Activated naive CD8-positive, alpha-beta T cell treated with anti-CD3 and anti-CD28 coated beads, Interleukin-2, amount 50 U/mL, for 24 hours (primary cell): ENCODE measurements at regions not wholly inside any gene's neighbourhood (a gene's known extent, or its start where the extent isn't known, plus 50 kb on each side); places are given as distances from the start of the nearest gene placed in this dataset.
"Not testable (repeated sequence)": the region's sequence is repeated elsewhere in the genome, so short reads cannot be mapped to it uniquely, and the experiment has no call there.

Source experiments
- ATAC-seq: fragments of 150-1000 bp; cut with Tn5 transposase; one replicate; pipeline ENCODE4 v1.10.0; 2021
- DNase-seq: peaks from one replicate; pipeline ENCODE4 v3.0.0; 2021
- H3K27ac Mint-ChIP-seq: one replicate; pipeline ENCODE4 v1.8.0; 2021; ENCODE audit warnings: mild to moderate bottlenecking, mixed read lengths
- H3K27me3 Mint-ChIP-seq: one replicate; pipeline ENCODE4 v1.8.0; 2021; ENCODE audit warnings: mixed read lengths
- H3K36me3 Mint-ChIP-seq: one replicate; pipeline ENCODE4 v1.8.0; 2021; ENCODE audit warnings: low read depth, mixed read lengths
- H3K4me1 Mint-ChIP-seq: one replicate; pipeline ENCODE4 v1.8.0; 2021; ENCODE audit warnings: mixed read lengths
- H3K4me3 Mint-ChIP-seq: one replicate; pipeline ENCODE4 v1.8.0; 2021; ENCODE audit warnings: mild to moderate bottlenecking, moderate library complexity, mixed read lengths
- H3K9me3 Mint-ChIP-seq: one replicate; pipeline ENCODE4 v1.8.0; 2021; ENCODE audit warnings: mixed read lengths

DNA sequence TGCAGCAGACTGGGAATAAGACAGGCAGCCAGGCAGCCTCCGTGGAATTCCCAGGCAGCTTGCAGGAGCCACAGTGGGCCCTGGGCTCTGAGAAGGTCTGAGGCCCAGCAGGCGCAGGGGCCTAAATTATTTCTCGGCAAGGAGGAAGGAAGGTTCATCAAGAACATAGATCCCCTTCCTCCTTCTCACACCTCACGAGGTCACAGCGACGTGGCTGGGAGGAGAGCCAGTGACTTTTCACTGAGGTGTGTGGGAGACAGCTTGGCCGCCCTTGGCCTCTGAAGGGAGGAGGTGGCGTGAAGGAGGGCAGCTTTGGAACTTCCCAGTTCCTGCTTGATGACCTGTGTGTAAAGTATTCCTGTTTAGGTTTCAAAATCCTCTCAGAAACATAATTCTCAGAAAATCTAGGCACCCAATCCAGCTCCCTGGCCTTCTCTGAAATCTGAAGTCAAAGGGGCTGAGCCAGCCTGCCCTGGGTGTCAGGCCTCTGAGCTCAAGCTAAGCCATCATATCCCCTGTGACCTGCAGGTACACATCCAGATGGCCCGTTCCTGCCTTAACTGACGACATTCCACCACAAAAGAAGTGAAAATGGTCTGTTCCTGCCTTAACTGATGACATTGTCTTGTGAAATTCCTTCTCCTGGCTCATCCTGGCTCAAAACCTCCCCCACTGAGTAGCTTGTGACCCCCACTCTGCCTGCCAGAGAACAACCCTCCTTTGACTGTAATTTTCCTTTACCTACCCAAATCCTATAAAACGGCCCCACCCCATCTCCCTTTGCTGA is 161.0 kb downstream of the ADRA2C start:
- H3K27me3 Mint-ChIP-seq, result peaks cover 22% of the 10 kb centered on the region
- not testable (repeated sequence) for H3K4me1 Mint-ChIP-seq, ATAC-seq, H3K36me3 Mint-ChIP-seq, H3K4me3 Mint-ChIP-seq, DNase-seq, H3K27ac Mint-ChIP-seq, H3K9me3 Mint-ChIP-seq

GRCh38 chr4:3929431-3929830 is 163.2 kb downstream of the ADRA2C start:
- not testable (repeated sequence) for ATAC-seq, H3K27ac Mint-ChIP-seq, H3K4me3 Mint-ChIP-seq, DNase-seq, H3K36me3 Mint-ChIP-seq, H3K4me1 Mint-ChIP-seq, H3K9me3 Mint-ChIP-seq
- H3K27me3 Mint-ChIP-seq, result peaks cover 22% of the 10 kb centered on the region

GRCh38 chr4:3932734-3933133 is 166.5 kb downstream of the ADRA2C start:
- not testable (repeated sequence) for ATAC-seq, H3K9me3 Mint-ChIP-seq, H3K27ac Mint-ChIP-seq, H3K4me3 Mint-ChIP-seq, DNase-seq, H3K36me3 Mint-ChIP-seq, H3K4me1 Mint-ChIP-seq
- peaks cover 17% of the 10 kb centered on the region for H3K27me3 Mint-ChIP-seq

DNA sequence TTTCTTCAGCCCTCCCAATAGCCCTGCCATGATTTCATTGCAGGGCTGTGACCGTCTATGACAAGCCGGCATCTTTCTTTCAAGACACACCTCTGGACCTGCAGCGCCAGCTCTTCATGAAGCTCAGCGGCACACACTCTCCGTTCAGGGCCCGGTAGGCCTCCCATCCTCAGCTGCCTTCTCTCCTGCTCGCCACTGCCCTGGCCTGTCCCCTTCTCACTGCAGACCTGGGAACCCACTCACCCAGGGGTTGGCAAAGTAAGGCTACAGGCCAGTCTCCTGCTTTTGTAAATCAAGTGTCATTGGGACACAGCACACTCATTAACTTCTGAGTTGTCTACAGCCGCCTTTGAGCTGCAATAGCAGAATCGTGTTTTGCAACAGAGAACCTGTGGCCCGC is 169.2 kb downstream of the ADRA2C start:
- DNase-seq, H3K27ac Mint-ChIP-seq, H3K27me3 Mint-ChIP-seq, H3K4me3 Mint-ChIP-seq, H3K36me3 Mint-ChIP-seq, ATAC-seq, H3K4me1 Mint-ChIP-seq, H3K9me3 Mint-ChIP-seq: not testable (repeated sequence)

GRCh38 chr4:3936184-3936583 is 170.0 kb downstream of the ADRA2C start:
- H3K27ac Mint-ChIP-seq, result no peak overlapping the region
- H3K9me3 Mint-ChIP-seq, result no peaks in the 10 kb centered on the region
- DNase-seq (no peak), ATAC-seq (no peak)
- no peaks in the 10 kb centered on the region for H3K4me1 Mint-ChIP-seq
- H3K27me3 Mint-ChIP-seq, result peaks cover 2% of the 10 kb centered on the region
- H3K36me3 Mint-ChIP-seq, result no peaks in the 10 kb centered on the region
- H3K4me3 Mint-ChIP-seq, result no peak overlapping the region

GRCh38 chr4:3937849-3938562 is 171.8 kb downstream of the ADRA2C start:
- ATAC-seq, H3K4me1 Mint-ChIP-seq, DNase-seq, H3K27me3 Mint-ChIP-seq, H3K9me3 Mint-ChIP-seq, H3K36me3 Mint-ChIP-seq, H3K27ac Mint-ChIP-seq, H3K4me3 Mint-ChIP-seq: not testable (repeated sequence)

DNA sequence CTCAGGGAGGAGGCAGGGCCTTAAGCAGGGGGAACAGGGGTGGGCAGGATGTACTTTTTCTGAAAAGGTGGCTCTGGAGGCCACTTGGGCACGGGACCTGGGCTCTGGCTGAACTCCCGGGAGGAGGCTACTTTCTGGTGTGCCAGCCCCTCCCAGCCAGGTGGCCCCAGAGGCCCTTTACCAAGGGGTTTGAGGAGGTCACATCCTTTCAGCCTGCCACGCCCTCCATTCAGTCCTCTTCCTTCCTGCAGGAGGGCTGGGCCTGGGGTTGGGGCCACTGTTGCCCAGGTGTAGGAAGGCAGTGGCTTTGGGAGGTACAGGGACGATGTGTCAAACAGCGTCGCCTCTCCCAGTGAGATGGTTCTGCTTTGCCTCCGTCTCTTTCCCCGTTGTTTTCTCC is 172.5 kb downstream of the ADRA2C start:
- H3K4me3 Mint-ChIP-seq, H3K9me3 Mint-ChIP-seq, H3K36me3 Mint-ChIP-seq, ATAC-seq, DNase-seq, H3K27ac Mint-ChIP-seq, H3K27me3 Mint-ChIP-seq, H3K4me1 Mint-ChIP-seq: not testable (repeated sequence)

- DNase-seq, H3K36me3 Mint-ChIP-seq, H3K9me3 Mint-ChIP-seq, ATAC-seq, H3K4me1 Mint-ChIP-seq, H3K27ac Mint-ChIP-seq, H3K4me3 Mint-ChIP-seq, H3K27me3 Mint-ChIP-seq: not testable (repeated sequence)
These were observed 173.9 kb downstream of the ADRA2C start for GRCh38 chr4:3939954-3940591.

DNA sequence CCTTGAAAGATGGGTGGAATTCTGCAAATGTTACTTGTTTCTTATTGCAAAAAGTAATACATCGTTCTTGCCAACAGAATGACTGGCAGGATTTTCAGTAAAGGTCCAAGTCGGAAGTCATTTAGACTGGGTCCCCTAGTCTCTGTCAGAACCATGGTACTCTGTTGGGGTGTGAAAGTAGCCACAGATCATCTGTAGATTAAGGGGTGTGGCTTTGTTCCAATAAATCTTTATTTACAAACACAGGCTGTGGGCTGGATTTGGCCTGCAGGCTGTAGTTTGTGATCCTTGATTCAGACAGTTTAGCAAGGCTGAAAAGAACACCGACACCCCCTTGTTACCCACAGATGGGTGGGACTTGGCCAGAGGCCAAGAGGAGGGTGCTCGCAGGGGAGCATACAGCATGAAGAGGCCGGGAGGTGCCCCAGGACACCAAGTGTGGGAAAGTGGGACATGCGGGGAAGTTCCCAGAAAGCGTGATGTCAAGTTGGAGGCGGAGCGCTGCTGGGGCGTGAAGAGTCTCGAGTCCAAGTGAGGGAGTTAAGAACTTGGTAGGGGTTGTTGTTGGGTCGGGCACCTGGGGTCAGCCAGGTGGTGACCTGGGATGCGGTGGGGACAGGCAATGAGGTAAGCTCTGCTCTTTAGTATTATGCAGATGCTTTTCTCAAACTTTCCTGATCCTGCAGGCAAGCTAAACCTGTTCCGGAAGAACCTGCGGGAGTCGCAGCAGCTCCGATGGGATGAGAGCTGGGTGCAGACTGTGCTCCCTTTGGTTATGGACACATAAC is 175.7 kb downstream of the ADRA2C start:
- H3K27me3 Mint-ChIP-seq, H3K4me3 Mint-ChIP-seq, H3K9me3 Mint-ChIP-seq, H3K27ac Mint-ChIP-seq, H3K4me1 Mint-ChIP-seq, DNase-seq, ATAC-seq, H3K36me3 Mint-ChIP-seq: not testable (repeated sequence)

- H3K27ac Mint-ChIP-seq, H3K4me3 Mint-ChIP-seq, ATAC-seq, H3K4me1 Mint-ChIP-seq, H3K27me3 Mint-ChIP-seq, H3K36me3 Mint-ChIP-seq, H3K9me3 Mint-ChIP-seq: not testable (repeated sequence)
- peak; percentile 44 for DNase-seq
These were observed 176.4 kb downstream of the ADRA2C start for GRCh38 chr4:3942569-3942971.

GRCh38 chr4:3943051-3943450 is 176.9 kb downstream of the ADRA2C start:
- not testable (repeated sequence) for H3K4me3 Mint-ChIP-seq, H3K27ac Mint-ChIP-seq, DNase-seq

DNA sequence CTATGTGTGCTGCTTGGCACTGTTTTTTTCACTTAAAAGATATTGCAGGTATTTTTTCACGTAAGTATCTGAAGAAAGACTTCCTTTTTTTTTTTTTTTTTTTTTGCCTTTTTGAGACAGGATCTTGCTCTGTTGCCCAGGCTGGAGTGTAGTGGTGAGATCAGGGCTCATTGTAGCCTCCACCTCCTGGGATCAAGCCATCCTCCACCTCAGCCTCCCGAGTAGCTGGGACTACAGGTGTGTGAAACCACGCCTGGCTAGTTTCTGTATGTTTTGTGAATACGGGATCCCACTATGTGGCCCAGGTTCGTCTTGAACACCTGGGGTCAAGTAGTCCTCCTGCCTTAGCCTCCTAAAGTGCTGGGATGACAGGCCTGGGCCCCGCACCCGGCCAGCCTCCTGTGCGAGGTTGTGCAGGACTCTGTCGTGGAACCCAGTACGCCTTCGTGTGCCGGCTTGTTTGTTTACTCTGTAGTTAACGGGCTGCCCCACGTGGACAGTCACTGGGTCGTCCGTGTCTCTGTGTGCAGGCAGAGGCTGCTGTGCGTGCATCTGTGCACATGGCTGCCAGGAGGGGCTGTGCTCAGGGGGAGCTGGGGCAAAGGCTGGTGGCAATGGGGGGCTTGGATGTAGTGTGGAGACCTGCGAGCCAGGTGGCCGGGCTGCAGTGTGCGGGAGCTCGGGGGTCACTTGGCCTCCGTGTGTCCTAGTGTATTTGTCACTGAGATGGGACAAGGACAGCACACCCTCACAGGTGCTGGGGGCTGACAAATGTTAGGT is 179.5 kb downstream of the ADRA2C start:
- ATAC-seq, result no peak
- no peak for DNase-seq
- Mint-ChIP-seq H3K9me3 (no peaks in the 10 kb centered on the region), H3K4me1 (peaks cover 2% of the 10 kb centered on the region), H3K27ac (no peak overlapping the region), H3K27me3 (no peaks in the 10 kb centered on the region), H3K36me3 (peaks cover 4% of the 10 kb centered on the region), H3K4me3 (no peak overlapping the region)

More at GRCh38 chr4:3943051-3943450, 176.9 kb downstream of the ADRA2C start:
- H3K36me3 Mint-ChIP-seq, ATAC-seq, H3K4me1 Mint-ChIP-seq, H3K9me3 Mint-ChIP-seq, H3K27me3 Mint-ChIP-seq: not testable (repeated sequence)

DNA sequence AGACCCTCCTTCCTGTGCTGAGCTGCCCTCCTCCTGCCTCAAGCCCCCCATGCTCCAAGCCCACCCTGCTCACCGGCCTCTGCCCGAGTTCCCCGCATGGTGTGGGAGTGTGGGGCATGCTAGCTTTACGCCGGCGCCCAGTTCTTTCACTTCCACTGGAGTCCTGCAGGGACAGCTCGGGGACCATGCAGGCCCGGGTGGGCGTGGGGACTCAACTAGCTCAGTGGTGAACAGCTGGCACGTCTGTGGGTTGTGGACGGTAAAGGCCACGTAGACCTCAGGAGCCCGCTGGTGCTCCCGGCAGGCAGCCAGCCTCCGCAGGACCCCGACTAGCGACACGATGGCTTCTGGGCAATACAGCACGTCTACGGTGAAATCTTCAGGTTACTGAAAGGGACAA is 180.4 kb downstream of the ADRA2C start:
- not testable (repeated sequence) for H3K9me3 Mint-ChIP-seq, H3K27ac Mint-ChIP-seq, H3K4me3 Mint-ChIP-seq, H3K4me1 Mint-ChIP-seq, H3K36me3 Mint-ChIP-seq, DNase-seq, H3K27me3 Mint-ChIP-seq, ATAC-seq

- not testable (repeated sequence) for H3K4me3 Mint-ChIP-seq, H3K9me3 Mint-ChIP-seq, ATAC-seq, H3K27ac Mint-ChIP-seq, H3K36me3 Mint-ChIP-seq, DNase-seq, H3K4me1 Mint-ChIP-seq, H3K27me3 Mint-ChIP-seq
These were observed 181.6 kb downstream of the ADRA2C start for GRCh38 chr4:3947761-3948160.
